ENCODE measurements at regions not wholly inside any gene's neighbourhood (a gene's known extent, or its start where the extent isn't known, plus 50 kb on each side); places are given as distances from the start of the nearest gene placed in this dataset.

- no peak for TF ChIP-seq CTCF (IDR thresholded peaks at IDR 0.05; ENCODE audit: low read depth, low read length, missing control alignments)
- no peak for DNase-seq (ENCODE audit: extremely low read depth, low read depth)
- no peak overlapping the region for H3K4me3 ChIP-seq (replicated peaks; ENCODE audit: low read depth, low read length)
These were observed 463.2 kb downstream of the CDH2 start for GRCh38 chr18:27713738-27714095.

GRCh38 chr18:27713037-27713737, 463.7 kb downstream of the CDH2 start:
- no peak for TF ChIP-seq CTCF (IDR thresholded peaks at IDR 0.05; ENCODE audit: low read depth, low read length, missing control alignments)
- DNase-seq (ENCODE audit: extremely low read depth, low read depth): no peak
- no peak overlapping the region for H3K4me3 ChIP-seq (replicated peaks; ENCODE audit: low read depth, low read length)

GRCh38 chr18:27712066-27712465, 464.9 kb downstream of the CDH2 start:
- no peak for TF ChIP-seq CTCF (IDR thresholded peaks at IDR 0.05; ENCODE audit: low read depth, low read length, missing control alignments)
- no peak for DNase-seq (ENCODE audit: extremely low read depth, low read depth)
- no peak overlapping the region for H3K4me3 ChIP-seq (replicated peaks; ENCODE audit: low read depth, low read length)

- H3K4me3 ChIP-seq (replicated peaks; ENCODE audit: low read depth, low read length): no peak overlapping the region
- TF ChIP-seq CTCF (IDR thresholded peaks at IDR 0.05; ENCODE audit: low read depth, low read length, missing control alignments): no peak
- no peak for DNase-seq (ENCODE audit: extremely low read depth, low read depth)
These were observed 465.5 kb downstream of the CDH2 start for GRCh38 chr18:27711382-27711781.

- DNase-seq (ENCODE audit: extremely low read depth, low read depth): no peak
- TF ChIP-seq CTCF (IDR thresholded peaks at IDR 0.05; ENCODE audit: low read depth, low read length, missing control alignments): no peak
- H3K4me3 ChIP-seq (replicated peaks; ENCODE audit: low read depth, low read length): no peak overlapping the region
These were observed 467.6 kb downstream of the CDH2 start for GRCh38 chr18:27709344-27709743.

- DNase-seq (ENCODE audit: extremely low read depth, low read depth): no peak
- H3K4me3 ChIP-seq (replicated peaks; ENCODE audit: low read depth, low read length): no peak overlapping the region
- TF ChIP-seq CTCF (IDR thresholded peaks at IDR 0.05; ENCODE audit: low read depth, low read length, missing control alignments): no peak
These were observed 469.7 kb downstream of the CDH2 start for GRCh38 chr18:27707201-27707600.

Data from HFF-Myc (cell line).